D721Med (cell line): ENCODE measurements at regions not wholly inside any gene's neighbourhood (a gene's known extent, or its start where the extent isn't known, plus 50 kb on each side); places are given as distances from the start of the nearest gene placed in this dataset.

Experiments used
- DNase-seq: peaks from one replicate; pipeline ENCODE4 v3.0.0; 2011; ENCODE audit warnings: low spot score; ENCODE audit not compliant: insufficient read length
- FAIRE-seq: peaks from 2 replicates; lab custom pipeline; 2011; peaks lifted over from hg19 to GRCh38; lab: Jason Lieb, UNC
- CTCF ChIP-seq: IDR thresholded peaks from 2 replicates; pipeline ENCODE4 v1.5.1; 2012; ENCODE audit warnings: mild to moderate bottlenecking, control low read depth; ENCODE audit not compliant: insufficient read depth; ENCODE audit errors: missing control alignments

- FAIRE-seq (no peak), DNase-seq (no peak)
- TF ChIP-seq CTCF: no peak
Observed at GRCh38 chr10:128784444-128784843, 658.2 kb upstream of the MKI67 start.

DNA sequence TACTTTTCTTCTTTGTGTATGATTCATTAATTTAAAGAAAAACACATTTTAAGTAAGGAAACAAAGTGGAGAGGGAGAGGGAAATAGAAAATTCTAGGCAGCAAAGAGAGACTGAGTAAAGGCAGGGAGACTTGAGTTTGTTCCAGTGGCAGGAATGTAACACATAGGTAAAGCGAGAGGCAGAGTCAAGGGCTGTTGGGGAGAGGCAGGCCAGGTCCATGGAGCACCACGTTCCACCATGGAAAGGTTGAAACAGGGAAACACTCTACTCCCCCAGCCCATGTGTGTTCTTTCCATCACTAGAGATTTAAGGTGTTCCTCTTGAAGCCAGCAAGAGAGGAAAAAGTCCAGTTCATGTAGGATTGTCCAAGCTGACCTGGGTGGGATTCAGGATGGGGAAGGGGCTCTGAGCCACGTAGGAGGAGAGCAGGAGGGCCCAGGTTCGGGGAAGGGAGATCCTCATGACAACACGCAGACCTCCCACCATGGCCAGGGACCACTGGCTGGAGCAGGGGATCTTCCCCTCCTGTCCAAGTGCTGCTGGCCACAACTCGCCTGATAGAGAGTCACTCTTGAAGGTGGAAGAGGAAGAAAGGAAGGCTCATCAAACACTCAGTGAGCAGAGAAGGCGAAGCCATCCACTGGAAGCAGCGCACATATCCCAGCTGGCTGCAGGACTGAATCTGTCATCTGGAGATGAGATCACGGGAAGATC lies 666.4 kb upstream of the MKI67 start:
- FAIRE-seq: no peak

DNA sequence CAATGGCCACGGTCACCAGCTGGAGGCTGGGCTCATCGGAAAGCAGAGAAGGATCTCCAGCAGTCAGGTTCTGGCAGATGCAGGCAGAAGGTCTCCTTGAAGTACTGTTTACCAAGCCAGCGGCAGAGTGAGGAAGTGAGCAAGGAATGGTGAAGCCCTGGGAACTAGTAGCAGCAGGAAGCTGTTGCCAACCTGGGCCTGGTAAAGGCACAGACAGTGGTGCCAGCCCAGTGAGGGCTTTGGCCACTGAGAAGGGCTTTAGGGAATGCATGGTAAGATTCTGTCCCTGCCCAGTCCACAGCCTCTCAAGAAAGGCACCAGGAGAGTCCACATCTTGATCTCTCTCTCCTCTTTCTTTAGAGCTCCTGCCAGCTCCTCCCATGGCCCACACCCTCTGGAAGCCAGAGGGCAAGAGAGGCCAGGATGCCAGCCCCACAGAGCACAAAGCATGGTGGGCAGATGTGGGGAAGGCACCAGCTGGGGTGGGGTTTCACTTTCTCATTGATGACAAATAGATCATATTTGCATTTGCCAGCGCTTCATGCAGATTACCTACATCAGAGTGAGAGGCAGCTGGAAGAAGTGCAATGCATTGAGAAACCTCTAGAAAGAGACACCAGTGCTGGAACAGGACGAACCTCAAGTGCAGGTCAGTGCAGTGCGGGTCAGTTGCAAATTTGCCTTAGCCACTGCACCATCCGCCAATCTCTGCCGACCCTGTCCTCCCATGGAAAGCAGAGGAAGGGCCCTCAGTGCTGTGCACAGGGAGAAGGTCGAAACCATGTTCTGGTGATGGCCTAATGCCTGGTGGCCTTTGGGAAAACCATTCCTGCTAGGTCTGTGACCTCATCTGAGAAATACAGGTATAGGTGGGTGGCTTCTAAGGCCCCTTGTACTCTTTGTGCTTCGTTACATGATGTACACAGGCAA lies 667.8 kb upstream of the MKI67 start:
- DNase-seq: no peak
- FAIRE-seq: no peak
- no peak for TF ChIP-seq CTCF

More for the DNA sequence above, 666.4 kb upstream of the MKI67 start:
- DNase-seq: no peak
- no peak for TF ChIP-seq CTCF

DNA sequence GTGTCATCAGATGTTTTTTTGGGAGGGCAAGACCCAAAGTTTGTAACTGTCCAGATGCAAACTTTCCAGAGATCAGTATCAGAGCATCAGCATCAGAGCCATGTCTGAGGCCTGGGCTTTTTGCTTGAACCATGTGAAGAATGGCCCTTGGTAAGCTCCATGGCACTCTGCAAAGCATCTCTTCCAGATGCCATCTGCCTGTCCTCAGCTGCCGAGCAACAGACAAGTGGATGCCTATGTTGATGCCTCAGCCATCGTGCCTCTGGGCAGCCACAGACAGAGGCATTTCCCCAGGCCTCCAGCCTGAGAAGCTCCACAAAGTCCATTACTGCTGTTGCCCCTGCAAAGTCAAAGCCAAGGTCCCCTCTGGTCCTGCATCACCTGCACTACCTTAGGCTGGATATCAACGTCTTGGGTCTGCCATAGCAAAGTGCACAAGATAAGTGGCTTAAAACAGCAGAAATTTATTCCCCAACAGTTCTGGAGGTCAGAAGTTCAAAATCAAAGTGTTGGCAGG lies 670.2 kb upstream of the MKI67 start:
- FAIRE-seq: no peak
- DNase-seq: no peak
- no peak for TF ChIP-seq CTCF

DNA sequence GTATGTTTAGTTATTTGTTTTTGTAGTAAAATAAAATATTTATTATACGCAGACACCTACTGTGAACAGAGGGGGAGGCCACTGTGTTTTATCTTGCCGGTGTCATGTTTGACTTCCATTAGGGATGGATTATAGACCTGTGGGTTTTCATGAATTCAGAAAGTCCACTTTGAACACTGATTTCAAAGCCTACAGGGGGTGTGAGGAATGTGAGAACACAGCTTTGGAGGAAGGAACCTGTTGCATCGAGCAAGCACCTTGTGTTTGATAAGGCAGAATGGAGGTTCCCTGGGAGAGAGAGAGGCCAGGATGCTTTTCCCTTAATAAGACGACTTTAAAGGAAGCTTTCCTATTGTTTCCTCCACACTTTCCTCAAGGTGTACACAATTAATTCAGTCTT lies 665.0 kb upstream of the MGMT start:
- TF ChIP-seq CTCF: no peak
- DNase-seq: no peak
- no peak for FAIRE-seq

DNA sequence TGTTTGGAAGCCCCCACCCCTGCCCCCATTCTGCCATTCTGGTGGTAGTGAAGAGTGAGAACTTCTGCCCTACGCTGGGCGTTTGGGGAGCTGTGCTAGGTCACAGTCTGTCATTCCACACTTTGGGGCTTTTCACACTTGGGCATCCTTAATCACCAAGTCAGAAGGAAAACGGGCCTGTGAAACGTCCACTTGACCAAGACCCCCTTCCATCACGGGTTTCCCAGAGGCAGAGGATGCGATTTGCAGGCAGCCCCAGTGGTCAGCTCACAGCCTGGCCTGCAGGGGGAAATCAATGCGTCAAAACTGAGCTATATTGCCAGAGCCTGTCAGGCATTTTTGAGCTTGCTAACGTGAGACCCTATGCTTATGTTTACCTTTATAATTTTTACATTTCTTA lies 663.3 kb upstream of the MGMT start:
- FAIRE-seq (no peak), DNase-seq (no peak)
- TF ChIP-seq CTCF: no peak
